ENCODE measurements at regions not wholly inside any gene's neighbourhood (a gene's known extent, or its start where the extent isn't known, plus 50 kb on each side); places are given as distances from the start of the nearest gene placed in this dataset.

- no peak overlapping the region for H4K5ac ChIP-seq (ENCODE audit: low read depth, low read length)
- no peak for DNase-seq
- in situ Hi-C loops (cut with MboI; ENCODE audit: low sequenced_read_pairs) = no loop called here
- H4K8ac ChIP-seq (ENCODE audit: low read depth in 2 of 2, low read length in 2 of 2) = no peak overlapping the region
- H2AFZ ChIP-seq (replicated peaks; ENCODE audit: low read length, poor library complexity) = no peak overlapping the region
- ChIA-PET CTCF (no interaction called here), POLR2A (ENCODE audit: unreplicated experiment) (no interaction called here)
- no peak overlapping the region for H2BK120ac ChIP-seq (ENCODE audit: low read depth, low read length)
- no peaks in the 10 kb centered on the region for H3K27me3 ChIP-seq (ENCODE audit: control insufficient read depth, insufficient read depth, low read length)
- H2AK9ac ChIP-seq (replicated peaks; ENCODE audit: low read depth, low read length, poor library complexity) = no peak overlapping the region
- H2BK20ac ChIP-seq (ENCODE audit: low read depth, low read length) = no peak overlapping the region
- H3K14ac ChIP-seq (replicated peaks; ENCODE audit: low read depth, low read length) = no peak overlapping the region
- BruUV-seq (replicated peaks) = no TSS peak
- H2AK5ac ChIP-seq (ENCODE audit: low read depth, low read length) = no peak overlapping the region
- dilution Hi-C loops (cut with HindIII; ENCODE audit: low sequenced_read_pairs, unreplicated experiment) = no loop called here
- intact Hi-C loops (cut with micrococcal nuclease) = no loop called here
- no peak overlapping the region for H3K4me2 ChIP-seq (ENCODE audit: low read depth, low read length)
- H3K9me3 ChIP-seq (ENCODE audit: control insufficient read depth, insufficient read depth, low read length) = no peaks in the 10 kb centered on the region
- H3K27ac ChIP-seq (ENCODE audit: insufficient read depth, low read length) = no peak overlapping the region
- TF ChIP-seq, protein P1, sequence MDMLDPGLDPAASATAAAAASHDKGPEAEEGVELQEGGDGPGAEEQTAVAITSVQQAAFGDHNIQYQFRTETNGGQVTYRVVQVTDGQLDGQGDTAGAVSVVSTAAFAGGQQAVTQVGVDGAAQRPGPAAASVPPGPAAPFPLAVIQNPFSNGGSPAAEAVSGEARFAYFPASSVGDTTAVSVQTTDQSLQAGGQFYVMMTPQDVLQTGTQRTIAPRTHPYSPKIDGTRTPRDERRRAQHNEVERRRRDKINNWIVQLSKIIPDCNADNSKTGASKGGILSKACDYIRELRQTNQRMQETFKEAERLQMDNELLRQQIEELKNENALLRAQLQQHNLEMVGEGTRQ (IDR thresholded peaks at IDR 0.05; ENCODE audit: low read depth, low read length) = no peak
- TF ChIP-seq RAD21 (IDR thresholded peaks at IDR 0.05; ENCODE audit: low read length) (no peak), BHLHE40 (IDR thresholded peaks at IDR 0.05; ENCODE audit: low read depth, low read length) (no peak), MAZ (IDR thresholded peaks at IDR 0.05; ENCODE audit: borderline replicate concordance, low read depth, low read length) (no peak), RFX5 (IDR thresholded peaks at IDR 0.05; ENCODE audit: low read depth, low read length) (no peak), POLR2A (IDR thresholded peaks at IDR 0.05; ENCODE audit: low read depth, low read length) (no peak), RCOR1 (IDR thresholded peaks at IDR 0.05; ENCODE audit: insufficient replicate concordance, low read length) (no peak), MAFK (IDR thresholded peaks at IDR 0.05; ENCODE audit: low read depth, low read length) (no peak), NFE2L2 (IDR thresholded peaks at IDR 0.05; ENCODE audit: low read depth, low read length) (no peak), CEBPB (IDR thresholded peaks at IDR 0.05; ENCODE audit: low read depth, low read length) (no peak), SMC3 (IDR thresholded peaks at IDR 0.05; ENCODE audit: low read depth, low read length) (no peak), MXI1 (IDR thresholded peaks at IDR 0.05; ENCODE audit: borderline replicate concordance, low read depth, low read length) (no peak)
- TF ChIP-seq, protein P2, sequence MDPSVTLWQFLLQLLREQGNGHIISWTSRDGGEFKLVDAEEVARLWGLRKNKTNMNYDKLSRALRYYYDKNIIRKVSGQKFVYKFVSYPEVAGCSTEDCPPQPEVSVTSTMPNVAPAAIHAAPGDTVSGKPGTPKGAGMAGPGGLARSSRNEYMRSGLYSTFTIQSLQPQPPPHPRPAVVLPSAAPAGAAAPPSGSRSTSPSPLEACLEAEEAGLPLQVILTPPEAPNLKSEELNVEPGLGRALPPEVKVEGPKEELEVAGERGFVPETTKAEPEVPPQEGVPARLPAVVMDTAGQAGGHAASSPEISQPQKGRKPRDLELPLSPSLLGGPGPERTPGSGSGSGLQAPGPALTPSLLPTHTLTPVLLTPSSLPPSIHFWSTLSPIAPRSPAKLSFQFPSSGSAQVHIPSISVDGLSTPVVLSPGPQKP (IDR thresholded peaks at IDR 0.05; ENCODE audit: borderline replicate concordance, low read depth, low read length) = no peak
- no peak overlapping the region for H3K18ac ChIP-seq (ENCODE audit: low read depth, low read length)
- no peak overlapping the region for H3K4ac ChIP-seq (ENCODE audit: low read depth, low read length)
- no peak overlapping the region for H4K91ac ChIP-seq (ENCODE audit: insufficient read depth, low read depth, low read length)
- no peak overlapping the region for H3K9ac ChIP-seq (ENCODE audit: low read depth, low read length)
- no peak overlapping the region for H3K23ac ChIP-seq (ENCODE audit: low read depth, low read length)
- H4K20me1 ChIP-seq (ENCODE audit: insufficient read depth, low read length) = no peaks in the 10 kb centered on the region
- no peak overlapping the region for H3K4me3 ChIP-seq (ENCODE audit: insufficient read depth, low read depth, low read length)
- no peak for ATAC-seq (ENCODE audit: low read depth)
- H2BK15ac ChIP-seq (ENCODE audit: low read depth, low read length) = no peak overlapping the region
- H3K56ac ChIP-seq (ENCODE audit: extremely low read depth, insufficient read depth, low read length) = no peak overlapping the region
- no peaks in the 10 kb centered on the region for H3K36me3 ChIP-seq (ENCODE audit: control insufficient read depth, insufficient read depth, low read length)
- no peaks in the 10 kb centered on the region for H3K79me1 ChIP-seq (ENCODE audit: low read depth in 1 of 2, low read length in 2 of 2)
- no peak overlapping the region for H2BK5ac ChIP-seq (ENCODE audit: low read depth, low read length, poor library complexity, severe bottlenecking)
- H3K4me1 ChIP-seq (ENCODE audit: control insufficient read depth, insufficient read depth, low read length) = no peaks in the 10 kb centered on the region
- no peaks in the 10 kb centered on the region for H3K9me1 ChIP-seq (ENCODE audit: insufficient read depth, low read length)
Observed at GRCh38 chr9:108419379-108419778, 436.4 kb downstream of the ACTL7B start.
